Ascending aorta (tissue), 2 donors: ENCODE measurements at regions not wholly inside any gene's neighbourhood (a gene's known extent, or its start where the extent isn't known, plus 50 kb on each side); places are given as distances from the start of the nearest gene placed in this dataset.

ENCODE experiments used
- DNase-seq, 2 donors: peaks; one replicate each; pipeline ENCODE4 v3.0.0-alpha.2; 2019; ENCODE audit warnings: low spot score in 2 of 2
- H3K27ac ChIP-seq, 2 donors: fragments of 200-600 bp; sonication (generic); one replicate each; pipeline ENCODE4 v1.5.1; 2016 to 2017; ENCODE audit warnings: mild to moderate bottlenecking in 1 of 2
- H3K27me3 ChIP-seq: fragments of 200-600 bp; sonication (generic); one replicate; pipeline ENCODE4 v1.5.1; 2017
- H3K36me3 ChIP-seq, 2 donors: fragments of 200-600 bp; sonication (generic); one replicate each; pipeline ENCODE4 v1.5.1; 2016
- H3K4me1 ChIP-seq, 2 donors: fragments of 200-600 bp; sonication (generic); one replicate each; pipeline ENCODE4 v1.5.1; 2016 to 2017; ENCODE audit warnings: mild to moderate bottlenecking in 1 of 2
- H3K4me3 ChIP-seq, 2 donors: fragments of 200-600 bp; sonication (generic); one replicate each; pipeline ENCODE4 v1.5.1; 2016 to 2017; ENCODE audit warnings: mild to moderate bottlenecking in 1 of 2
- H3K9me3 ChIP-seq, 2 donors: fragments of 200-600 bp; sonication (generic); one replicate each; pipeline ENCODE4 v1.5.1; 2016
- intact Hi-C: fragments of 100-400 bp; cut with DNase I; formaldehyde crosslinking; loops from one replicate; pipeline ENCODE4 v1.15.1; 2023
- TF ChIP-seq, protein P1 (sequence below), 3 experiments: fragments of 200-600 bp in 2 of 3; fragments of 450-650 bp in 1 of 3; sonication (generic) in 2 of 3; IDR thresholded peaks; one replicate each; pipeline ENCODE4 v1.5.1; 2016 to 2019; ENCODE audit warnings: antibody characterized with exemption in 3 of 3, mild to moderate bottlenecking in 1 of 3, moderate library complexity in 1 of 3

DNA sequence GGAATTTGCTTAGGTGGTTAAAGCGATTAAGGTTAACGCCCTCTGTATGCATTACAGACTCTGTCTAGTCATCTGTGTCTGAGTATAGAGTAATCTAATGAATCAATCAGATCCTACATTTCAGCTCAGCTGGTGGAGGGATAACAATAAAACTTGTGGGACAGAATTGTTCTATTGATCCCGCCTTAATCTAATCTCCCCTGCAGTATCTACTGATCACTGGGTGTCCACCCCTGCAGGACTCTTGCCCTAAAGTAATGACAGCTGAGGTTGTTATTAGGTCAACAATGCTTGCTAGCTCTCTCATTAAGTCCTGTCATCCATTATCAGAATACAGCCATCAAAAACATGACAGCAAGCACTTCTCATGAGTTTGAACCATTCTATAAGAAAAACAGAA lies 462.6 kb upstream of the TMEFF2 start:
- H3K27me3 ChIP-seq = no peaks in the 10 kb centered on the region
- H3K4me3 ChIP-seq = no peak overlapping the region
- intact Hi-C loops = no loop called here
- no peak for DNase-seq
- H3K9me3 ChIP-seq = no peaks in the 10 kb centered on the region
- TF ChIP-seq, protein P1, sequence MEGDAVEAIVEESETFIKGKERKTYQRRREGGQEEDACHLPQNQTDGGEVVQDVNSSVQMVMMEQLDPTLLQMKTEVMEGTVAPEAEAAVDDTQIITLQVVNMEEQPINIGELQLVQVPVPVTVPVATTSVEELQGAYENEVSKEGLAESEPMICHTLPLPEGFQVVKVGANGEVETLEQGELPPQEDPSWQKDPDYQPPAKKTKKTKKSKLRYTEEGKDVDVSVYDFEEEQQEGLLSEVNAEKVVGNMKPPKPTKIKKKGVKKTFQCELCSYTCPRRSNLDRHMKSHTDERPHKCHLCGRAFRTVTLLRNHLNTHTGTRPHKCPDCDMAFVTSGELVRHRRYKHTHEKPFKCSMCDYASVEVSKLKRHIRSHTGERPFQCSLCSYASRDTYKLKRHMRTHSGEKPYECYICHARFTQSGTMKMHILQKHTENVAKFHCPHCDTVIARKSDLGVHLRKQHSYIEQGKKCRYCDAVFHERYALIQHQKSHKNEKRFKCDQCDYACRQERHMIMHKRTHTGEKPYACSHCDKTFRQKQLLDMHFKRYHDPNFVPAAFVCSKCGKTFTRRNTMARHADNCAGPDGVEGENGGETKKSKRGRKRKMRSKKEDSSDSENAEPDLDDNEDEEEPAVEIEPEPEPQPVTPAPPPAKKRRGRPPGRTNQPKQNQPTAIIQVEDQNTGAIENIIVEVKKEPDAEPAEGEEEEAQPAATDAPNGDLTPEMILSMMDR (IDR thresholded peaks at IDR 0.05) = no peak
- H3K27ac ChIP-seq = no peak overlapping the region
- no peaks in the 10 kb centered on the region for H3K36me3 ChIP-seq
- no peaks in the 10 kb centered on the region for H3K4me1 ChIP-seq

DNA sequence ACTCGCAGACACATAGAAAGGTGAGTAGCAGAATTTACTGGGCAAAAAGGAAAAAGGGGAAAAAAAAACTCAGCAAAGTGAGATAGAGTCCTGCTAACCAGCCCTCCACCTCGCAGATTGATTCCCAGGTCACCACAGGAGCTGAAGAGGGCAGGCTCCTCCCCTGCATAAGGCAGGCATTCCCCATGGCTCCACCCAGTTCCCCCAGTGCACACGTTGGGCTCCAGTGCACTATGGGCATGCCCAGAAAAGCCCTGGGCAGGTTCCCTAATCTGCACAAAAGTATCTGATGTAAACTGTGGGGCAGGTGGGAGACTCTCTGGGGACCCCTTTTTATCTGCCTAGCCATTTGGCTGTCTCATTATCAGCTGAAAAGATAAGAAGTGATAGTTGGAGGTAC lies 461.2 kb upstream of the TMEFF2 start:
- Histone ChIP-seq H3K36me3 (no peaks in the 10 kb centered on the region), H3K4me1 (no peaks in the 10 kb centered on the region), H3K27me3 (no peaks in the 10 kb centered on the region), H3K9me3 (no peaks in the 10 kb centered on the region), H3K4me3 (no peak overlapping the region), H3K27ac (no peak overlapping the region)
- TF ChIP-seq, protein P1 (IDR thresholded peaks at IDR 0.05) = no peak
- DNase-seq = no peak
- intact Hi-C loops = no loop called here

DNA sequence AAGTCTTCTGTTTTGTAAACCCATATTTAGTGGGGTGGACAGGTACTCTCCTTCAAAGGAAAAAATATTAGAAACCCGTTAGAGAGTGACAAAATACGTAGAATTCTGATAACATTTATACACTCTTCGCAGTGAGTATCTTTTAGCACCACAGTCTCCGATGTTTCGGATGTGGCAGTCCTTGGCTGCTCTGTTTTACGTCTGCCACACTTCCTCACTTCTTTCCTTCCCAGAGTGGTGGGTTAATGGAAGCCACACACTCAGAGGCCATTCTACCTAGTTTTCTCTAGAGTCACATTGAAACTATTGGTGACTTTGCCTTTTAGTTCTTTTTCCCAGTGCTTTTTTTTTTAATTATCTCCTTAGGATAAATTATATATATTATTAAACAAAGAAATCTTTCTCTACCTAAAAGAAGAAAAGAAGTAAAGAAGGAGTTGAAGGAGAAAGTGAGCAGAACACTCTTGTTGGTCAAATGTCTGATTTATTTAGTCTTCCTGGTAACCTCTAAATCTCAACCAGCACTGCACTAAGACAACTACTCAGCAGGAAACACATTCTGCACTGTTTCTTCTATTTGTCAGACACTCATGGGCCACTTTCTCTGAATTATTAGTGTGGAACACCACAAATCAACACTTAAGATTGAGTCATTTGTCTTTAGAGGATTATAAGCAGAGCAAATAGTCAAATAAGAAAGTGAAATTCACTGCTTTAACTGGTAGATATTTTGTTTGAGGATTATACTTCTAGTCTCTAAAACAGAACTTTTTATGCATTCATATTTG lies 451.3 kb upstream of the TMEFF2 start:
- intact Hi-C loops = no loop called here
- H3K9me3 ChIP-seq = no peaks in the 10 kb centered on the region
- TF ChIP-seq, protein P1 (IDR thresholded peaks at IDR 0.05) = no peak
- no peaks in the 10 kb centered on the region for H3K27me3 ChIP-seq
- no peak overlapping the region for H3K27ac ChIP-seq
- no peak overlapping the region for H3K4me3 ChIP-seq
- no peaks in the 10 kb centered on the region for H3K36me3 ChIP-seq
- no peak for DNase-seq
- H3K4me1 ChIP-seq = no peaks in the 10 kb centered on the region

DNA sequence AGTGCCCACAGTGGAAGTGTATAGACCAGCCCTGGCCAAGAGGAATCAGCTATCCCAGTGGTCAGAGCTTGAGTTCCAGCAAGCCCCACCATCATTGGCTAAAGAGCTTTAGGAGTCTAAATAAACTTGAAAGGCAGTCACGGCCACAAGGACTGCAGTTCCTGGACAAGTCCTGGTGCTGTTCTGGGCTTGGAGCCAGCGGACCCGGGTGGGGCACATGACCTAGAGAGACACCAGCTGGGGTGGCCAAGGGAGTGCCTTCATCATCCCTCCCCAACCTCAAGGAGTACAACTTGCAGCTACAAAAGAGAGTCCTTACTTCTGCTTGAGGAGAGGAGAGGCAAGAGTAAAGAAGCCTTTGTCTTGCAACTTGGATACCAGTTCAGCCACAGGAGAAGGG lies 439.8 kb upstream of the TMEFF2 start:
- Histone ChIP-seq H3K27me3 (no peaks in the 10 kb centered on the region), H3K27ac (no peak overlapping the region), H3K9me3 (no peaks in the 10 kb centered on the region), H3K4me3 (no peak overlapping the region), H3K4me1 (no peaks in the 10 kb centered on the region), H3K36me3 (no peaks in the 10 kb centered on the region)
- intact Hi-C loops = no loop called here
- no peak for DNase-seq
- TF ChIP-seq, protein P1 (IDR thresholded peaks at IDR 0.05) = no peak

DNA sequence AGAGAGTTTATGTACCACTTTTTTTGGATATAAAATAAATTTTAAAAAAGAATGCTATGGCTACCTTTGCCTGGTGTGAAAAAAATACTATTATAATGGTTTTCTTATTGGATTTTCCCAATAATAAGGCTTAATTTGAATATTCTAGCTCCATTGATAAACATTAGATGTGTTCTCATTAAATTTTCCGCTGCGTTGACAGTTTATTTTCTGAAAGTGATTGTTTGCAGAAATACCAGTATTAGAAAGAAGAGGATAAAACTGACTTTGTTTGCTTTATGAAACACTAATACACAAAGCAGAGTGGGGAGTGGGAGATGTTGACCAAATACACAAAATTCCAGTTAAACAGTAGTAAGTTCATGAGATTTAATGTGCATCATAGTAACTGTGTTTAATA lies 433.3 kb upstream of the TMEFF2 start:
- TF ChIP-seq, protein P1 (IDR thresholded peaks at IDR 0.05) = no peak
- H3K4me1 ChIP-seq = no peaks in the 10 kb centered on the region
- no peaks in the 10 kb centered on the region for H3K36me3 ChIP-seq
- H3K27me3 ChIP-seq = no peaks in the 10 kb centered on the region
- intact Hi-C loops = no loop called here
- H3K4me3 ChIP-seq = no peak overlapping the region
- H3K27ac ChIP-seq = no peak overlapping the region
- DNase-seq = no peak
- no peaks in the 10 kb centered on the region for H3K9me3 ChIP-seq

DNA sequence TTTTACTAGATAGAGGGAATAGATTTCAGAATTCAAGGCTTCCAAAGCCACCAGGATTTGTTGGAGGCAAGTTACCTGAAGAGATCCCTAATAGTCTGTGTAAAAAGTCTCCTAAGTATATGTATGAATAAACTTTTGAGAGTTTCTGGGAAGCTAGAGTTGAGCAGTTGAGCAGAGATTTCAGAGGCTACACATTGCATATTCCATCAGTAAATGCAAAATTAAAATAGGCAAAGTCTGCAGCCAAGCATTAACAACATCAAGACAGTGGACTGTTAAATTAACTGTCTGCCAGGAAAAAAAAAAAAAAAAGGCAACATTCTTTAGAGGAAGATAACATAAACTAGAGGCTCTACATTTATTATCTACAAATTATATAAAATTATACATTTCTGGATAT lies 420.4 kb upstream of the TMEFF2 start:
- Histone ChIP-seq H3K36me3 (no peaks in the 10 kb centered on the region), H3K4me1 (no peaks in the 10 kb centered on the region), H3K27me3 (no peaks in the 10 kb centered on the region), H3K9me3 (no peaks in the 10 kb centered on the region), H3K27ac (no peak overlapping the region), H3K4me3 (no peak overlapping the region)
- DNase-seq = no peak
- TF ChIP-seq, protein P1 (IDR thresholded peaks at IDR 0.05) = no peak
- intact Hi-C loops = no loop called here
